Upper lobe of right lung (tissue), 1 donor: ENCODE measurements at regions not wholly inside any gene's neighbourhood (a gene's known extent, or its start where the extent isn't known, plus 50 kb on each side); places are given as distances from the start of the nearest gene placed in this dataset.

Experiments used
- ATAC-seq: fragments of 200-7000 bp; cut with Tn5 transposase; one replicate; pipeline ENCODE4 v1.9.1; 2020; ENCODE audit warnings: mild to moderate bottlenecking, moderate library complexity
- DNase-seq: peaks from one replicate; pipeline ENCODE4 v3.0.0-alpha.2; 2020
- H3K27ac ChIP-seq: fragments of 200-600 bp; one replicate; pipeline ENCODE4 v1.8.0; 2022
- H3K27me3 ChIP-seq: fragments of 200-600 bp; one replicate; pipeline ENCODE4 v1.8.0; 2022; ENCODE audit warnings: mild to moderate bottlenecking
- H3K36me3 ChIP-seq: fragments of 200-600 bp; one replicate; pipeline ENCODE4 v1.8.0; 2022
- H3K4me1 ChIP-seq: fragments of 200-600 bp; one replicate; pipeline ENCODE4 v1.8.0; 2022
- H3K4me3 ChIP-seq: fragments of 200-600 bp; one replicate; pipeline ENCODE4 v1.8.0; 2022; ENCODE audit warnings: mild to moderate bottlenecking
- H3K9me3 ChIP-seq: fragments of 200-600 bp; one replicate; pipeline ENCODE4 v1.8.0; 2022
- intact Hi-C: fragments of 100-400 bp; cut with DNase I; formaldehyde crosslinking; loops from one replicate; pipeline ENCODE4 v1.11.0; 2022
- TF ChIP-seq, protein P1 (sequence below): fragments of 200-600 bp; IDR thresholded peaks from one replicate; pipeline ENCODE4 v1.8.0; 2022; ENCODE audit warnings: antibody characterized with exemption
- donor health status: DM: no; HTN: yes; CAD: no; lungs with severe emphysema.

GRCh38 chr6:126914801-126915200 lies 203.7 kb upstream of the RSPO3 start:
- Histone ChIP-seq H3K4me3 (no peak overlapping the region), H3K27me3 (no peaks in the 10 kb centered on the region), H3K36me3 (no peaks in the 10 kb centered on the region), H3K4me1 (no peaks in the 10 kb centered on the region), H3K9me3 (no peaks in the 10 kb centered on the region), H3K27ac (no peak overlapping the region)
- ATAC-seq (no peak), DNase-seq (no peak)
- TF ChIP-seq, protein P1, sequence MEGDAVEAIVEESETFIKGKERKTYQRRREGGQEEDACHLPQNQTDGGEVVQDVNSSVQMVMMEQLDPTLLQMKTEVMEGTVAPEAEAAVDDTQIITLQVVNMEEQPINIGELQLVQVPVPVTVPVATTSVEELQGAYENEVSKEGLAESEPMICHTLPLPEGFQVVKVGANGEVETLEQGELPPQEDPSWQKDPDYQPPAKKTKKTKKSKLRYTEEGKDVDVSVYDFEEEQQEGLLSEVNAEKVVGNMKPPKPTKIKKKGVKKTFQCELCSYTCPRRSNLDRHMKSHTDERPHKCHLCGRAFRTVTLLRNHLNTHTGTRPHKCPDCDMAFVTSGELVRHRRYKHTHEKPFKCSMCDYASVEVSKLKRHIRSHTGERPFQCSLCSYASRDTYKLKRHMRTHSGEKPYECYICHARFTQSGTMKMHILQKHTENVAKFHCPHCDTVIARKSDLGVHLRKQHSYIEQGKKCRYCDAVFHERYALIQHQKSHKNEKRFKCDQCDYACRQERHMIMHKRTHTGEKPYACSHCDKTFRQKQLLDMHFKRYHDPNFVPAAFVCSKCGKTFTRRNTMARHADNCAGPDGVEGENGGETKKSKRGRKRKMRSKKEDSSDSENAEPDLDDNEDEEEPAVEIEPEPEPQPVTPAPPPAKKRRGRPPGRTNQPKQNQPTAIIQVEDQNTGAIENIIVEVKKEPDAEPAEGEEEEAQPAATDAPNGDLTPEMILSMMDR = no peak
- intact Hi-C loops = no loop called here

- H3K36me3 ChIP-seq = no peaks in the 10 kb centered on the region
- no peak for ATAC-seq
- intact Hi-C loops = no loop called here
- no peak overlapping the region for H3K4me3 ChIP-seq
- TF ChIP-seq, protein P1 = no peak
- H3K27me3 ChIP-seq = no peaks in the 10 kb centered on the region
- H3K27ac ChIP-seq = no peak overlapping the region
- H3K4me1 ChIP-seq = no peaks in the 10 kb centered on the region
- H3K9me3 ChIP-seq = no peaks in the 10 kb centered on the region
- no peak for DNase-seq
Measured at GRCh38 chr6:126919947-126920346, 198.5 kb upstream of the RSPO3 start.

DNA sequence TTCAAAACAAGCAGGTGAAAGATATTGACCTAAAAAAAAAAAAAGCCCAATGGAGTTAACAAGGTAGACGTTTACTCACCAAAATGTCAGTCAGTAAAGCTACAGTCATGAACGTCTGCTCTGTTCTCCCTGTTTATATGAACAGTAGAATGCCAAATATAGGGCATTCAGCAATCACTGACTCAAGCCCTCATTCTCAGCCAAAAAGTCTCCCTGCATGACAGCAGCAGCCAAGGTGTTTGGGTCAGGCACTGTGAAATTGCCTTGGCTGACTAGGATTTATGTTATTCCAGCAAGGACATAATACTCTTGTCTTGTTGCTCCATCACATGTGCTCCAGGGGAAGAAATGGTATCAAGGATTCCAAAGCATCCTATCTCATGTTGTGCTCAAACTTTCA lies 194.7 kb upstream of the RSPO3 start:
- H3K4me3 ChIP-seq = no peak overlapping the region
- ATAC-seq = no peak
- TF ChIP-seq, protein P1 = no peak
- intact Hi-C loops = no loop called here
- H3K27me3 ChIP-seq = no peaks in the 10 kb centered on the region
- no peak overlapping the region for H3K27ac ChIP-seq
- no peaks in the 10 kb centered on the region for H3K4me1 ChIP-seq
- no peak for DNase-seq
- H3K9me3 ChIP-seq = no peaks in the 10 kb centered on the region
- H3K36me3 ChIP-seq = no peaks in the 10 kb centered on the region

DNA sequence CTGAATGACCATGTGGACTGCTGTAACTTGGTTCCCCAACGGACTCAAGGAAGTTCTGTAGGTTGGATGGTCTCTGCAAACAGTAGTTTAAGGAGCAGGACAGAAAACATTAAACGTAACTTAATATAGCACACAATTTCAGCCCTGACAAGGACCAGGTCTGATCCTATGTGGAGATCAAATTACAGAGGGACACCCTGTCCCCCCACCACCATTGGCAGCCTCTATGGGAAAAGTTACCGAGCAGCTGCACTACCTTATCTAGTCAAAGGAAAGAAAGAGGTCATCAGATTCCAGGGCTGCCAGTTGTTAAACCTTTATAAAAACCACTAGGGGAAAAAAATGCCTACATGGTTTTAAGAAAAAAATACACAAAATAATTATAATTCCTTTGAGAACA lies 191.5 kb upstream of the RSPO3 start:
- H3K36me3 ChIP-seq = no peaks in the 10 kb centered on the region
- no peaks in the 10 kb centered on the region for H3K27me3 ChIP-seq
- DNase-seq = no peak
- no peaks in the 10 kb centered on the region for H3K4me1 ChIP-seq
- no peak overlapping the region for H3K4me3 ChIP-seq
- TF ChIP-seq, protein P1 = no peak
- intact Hi-C loops = no loop called here
- no peaks in the 10 kb centered on the region for H3K9me3 ChIP-seq
- ATAC-seq = no peak
- no peak overlapping the region for H3K27ac ChIP-seq

- no peak for ATAC-seq
Measured at GRCh38 chr6:126927841-126928240, 190.6 kb upstream of the RSPO3 start.

DNA sequence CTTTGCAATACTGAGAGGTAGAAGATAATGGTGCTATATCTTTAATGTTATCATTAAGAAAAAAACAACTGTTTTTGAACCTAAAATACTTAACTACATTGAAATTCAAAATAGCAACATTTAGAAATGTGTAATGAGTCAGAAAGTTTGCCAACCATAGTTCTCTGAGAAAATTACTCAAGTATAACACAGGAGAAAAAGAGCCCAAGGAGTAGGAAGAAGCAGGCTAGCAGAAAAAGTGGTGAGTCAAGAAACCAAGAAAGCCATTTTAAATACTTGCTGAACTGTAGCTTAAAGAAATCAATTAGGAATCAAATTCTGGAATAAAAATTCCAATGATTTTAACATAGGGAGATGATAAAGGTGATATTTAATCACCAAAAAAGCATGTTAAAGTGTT lies 181.0 kb upstream of the RSPO3 start:
- no peak overlapping the region for H3K27ac ChIP-seq
- DNase-seq (no peak), ATAC-seq (no peak)
- H3K4me1 ChIP-seq = no peaks in the 10 kb centered on the region
- H3K4me3 ChIP-seq = no peak overlapping the region
- no peaks in the 10 kb centered on the region for H3K36me3 ChIP-seq
- intact Hi-C loops = no loop called here
- TF ChIP-seq, protein P1 = no peak
- H3K9me3 ChIP-seq = no peaks in the 10 kb centered on the region
- no peaks in the 10 kb centered on the region for H3K27me3 ChIP-seq

More at GRCh38 chr6:126927841-126928240, 190.6 kb upstream of the RSPO3 start:
- TF ChIP-seq, protein P1 = no peak
- Histone ChIP-seq H3K4me3 (no peak overlapping the region), H3K4me1 (no peaks in the 10 kb centered on the region), H3K9me3 (no peaks in the 10 kb centered on the region), H3K36me3 (no peaks in the 10 kb centered on the region), H3K27me3 (no peaks in the 10 kb centered on the region), H3K27ac (no peak overlapping the region)
- intact Hi-C loops = no loop called here
- no peak for DNase-seq
